LHCN-M2 (cell line): ENCODE measurements at regions not wholly inside any gene's neighbourhood (a gene's known extent, or its start where the extent isn't known, plus 50 kb on each side); places are given as distances from the start of the nearest gene placed in this dataset.

Experiments used
- DNase-seq: peaks from one replicate; pipeline ENCODE4 v3.0.0-alpha.2; 2012; ENCODE audit warnings: low read depth

GRCh38 chr1:93744299-93744988 is 62.8 kb upstream of the BCAR3 start:
- DNase-seq: no peak

DNA sequence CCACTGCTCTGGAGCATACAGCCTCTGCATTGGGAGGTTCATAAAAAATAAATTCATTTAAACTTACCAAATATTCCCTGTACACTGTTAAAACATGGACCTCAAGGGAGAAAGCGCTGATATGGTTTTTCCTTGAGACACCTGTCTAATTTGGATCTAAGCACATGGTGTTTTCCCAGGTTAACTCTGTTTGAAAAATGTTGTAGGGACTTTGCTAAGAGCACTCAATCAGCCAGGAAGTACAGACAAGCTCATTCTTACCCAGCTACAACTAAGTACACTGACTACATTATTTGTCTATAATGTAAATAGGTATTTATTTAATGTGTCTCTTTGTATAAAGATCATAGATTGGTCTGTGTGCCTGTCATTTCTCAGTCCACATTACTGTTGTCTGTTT is 61.8 kb upstream of the BCAR3 start:
- DNase-seq: no peak

DNA sequence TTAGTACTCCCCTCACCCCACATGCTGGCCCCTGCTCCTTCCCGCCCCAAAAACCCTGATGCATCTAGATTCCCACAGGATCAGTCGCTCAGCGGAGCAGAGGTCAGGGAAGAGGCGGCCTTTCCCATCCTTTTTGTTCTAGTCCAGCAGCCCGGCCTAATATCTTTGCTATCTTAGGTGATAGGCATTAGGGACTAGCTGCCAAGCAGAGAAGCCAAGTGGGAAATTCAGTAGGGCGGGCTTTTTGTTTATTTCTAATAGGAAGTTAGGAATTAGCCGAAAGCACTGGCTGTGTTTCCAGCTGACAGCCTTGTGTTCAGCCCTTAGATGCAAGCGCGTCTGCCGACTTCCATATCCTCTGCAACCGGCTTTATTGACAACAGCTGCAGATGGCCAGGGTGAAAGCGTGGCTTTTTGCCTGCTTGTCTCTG is 59.0 kb upstream of the BCAR3 start:
- DNase-seq: peak; percentile 60

DNA sequence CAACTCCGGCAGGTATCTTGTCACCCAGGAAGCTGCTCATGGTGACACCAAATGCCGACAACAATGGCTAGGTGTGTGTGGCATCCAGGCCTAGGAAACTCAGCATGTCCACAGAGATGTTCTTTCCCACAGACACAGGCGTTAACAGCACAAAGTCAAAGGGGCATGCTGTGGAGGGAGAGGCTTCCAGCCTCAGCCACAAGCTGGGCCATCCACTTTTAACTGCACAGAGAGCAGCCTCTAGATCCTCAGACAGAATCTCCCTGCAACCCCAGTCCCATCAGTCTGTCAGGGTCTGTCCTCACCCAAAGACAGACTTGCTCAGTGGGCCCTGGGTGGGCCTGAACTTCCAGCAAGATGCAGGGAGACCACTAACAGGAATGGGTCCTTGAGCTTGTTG is 58.5 kb upstream of the BCAR3 start:
- no peak for DNase-seq

GRCh38 chr1:93739472-93739871 is 57.8 kb upstream of the BCAR3 start:
- no peak for DNase-seq

- peak; percentile 66 for DNase-seq
These were observed 57.3 kb upstream of the BCAR3 start for GRCh38 chr1:93738926-93739325.

DNA sequence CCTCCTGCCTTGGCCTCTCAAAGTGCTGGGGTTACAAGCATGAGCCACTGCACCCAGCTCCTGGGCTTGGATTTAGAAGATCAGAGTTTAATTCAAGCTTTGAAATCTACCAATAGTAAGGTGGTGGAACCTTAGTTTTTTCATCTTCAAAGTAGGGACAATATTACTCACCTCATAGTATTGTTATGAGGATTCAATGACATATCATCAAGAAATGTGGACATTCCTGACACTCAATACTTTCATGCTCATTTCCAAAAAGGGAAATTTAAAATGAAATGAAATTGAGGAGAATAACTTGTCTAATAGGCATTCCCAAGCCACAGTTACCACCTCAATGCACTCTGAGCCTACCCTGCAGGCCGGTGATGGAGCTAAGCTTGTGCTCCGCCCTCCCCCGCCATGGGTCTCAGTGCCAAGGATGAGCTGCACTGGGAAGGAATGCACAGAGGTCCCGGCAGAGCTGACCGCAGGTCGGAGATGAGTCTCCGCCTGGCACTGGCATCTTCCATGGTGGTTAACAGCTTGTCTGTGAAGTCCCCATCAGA is 56.5 kb upstream of the BCAR3 start:
- peak; percentile 99 for DNase-seq

GRCh38 chr1:93735722-93736121 is 54.1 kb upstream of the BCAR3 start:
- peak; percentile 96 for DNase-seq

DNA sequence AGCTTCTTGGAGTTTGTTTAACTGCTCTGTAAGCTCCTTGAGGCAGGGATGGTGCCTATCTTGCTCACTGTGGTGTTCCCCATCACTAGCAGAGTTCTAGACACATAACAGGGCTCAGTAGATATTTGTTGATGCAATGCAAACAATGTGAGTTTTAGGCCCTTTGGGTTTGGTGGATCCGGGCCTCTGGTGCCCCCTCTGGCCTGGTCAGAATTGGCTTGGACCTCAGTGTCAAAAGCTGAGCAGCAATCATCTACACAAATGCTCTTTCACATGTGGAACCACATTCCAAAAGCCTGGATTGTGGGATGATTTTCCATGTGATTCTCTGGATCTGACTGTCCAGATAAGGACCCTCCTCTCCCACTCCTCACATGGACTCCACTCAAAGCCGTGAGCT is 53.4 kb upstream of the BCAR3 start:
- peak; percentile 60 for DNase-seq

DNA sequence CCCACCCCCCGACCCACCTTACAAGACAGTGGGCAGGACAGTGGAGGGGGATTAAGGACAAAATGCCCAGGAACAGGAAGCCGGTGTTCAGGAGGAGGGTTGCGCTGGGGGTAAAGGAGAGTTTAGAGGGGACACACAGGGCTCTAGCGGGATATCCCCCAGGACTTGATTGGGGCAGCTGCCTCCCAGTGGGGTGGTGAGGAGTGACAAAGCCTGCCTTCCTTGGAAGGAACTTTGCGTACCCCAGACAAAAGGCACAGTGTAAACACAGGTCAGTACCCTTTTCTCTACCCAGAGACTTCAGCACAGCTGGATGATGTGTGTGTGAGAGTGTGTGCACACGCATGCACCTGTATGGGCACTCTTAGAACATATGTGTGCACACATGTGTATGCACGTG is 51.7 kb upstream of the BCAR3 start:
- DNase-seq: no peak

GRCh38 chr1:93732514-93732913 is 50.9 kb upstream of the BCAR3 start:
- DNase-seq: no peak
